SK-N-SH (cell line): ENCODE measurements at regions not wholly inside any gene's neighbourhood (a gene's known extent, or its start where the extent isn't known, plus 50 kb on each side); places are given as distances from the start of the nearest gene placed in this dataset.

Experiments used
- CTCF ChIA-PET: fragments of 300-600, 350-600 bp; formaldehyde crosslinking; extraction: SDS; loops from one replicate; lab custom pipeline; 2021; lab: Yijun Ruan, JAX
- POLR2A ChIA-PET: fragments of 350-600 bp; sonication (Branson Sonifier 250); formaldehyde crosslinking; extraction: SDS; loops from one replicate; lab custom pipeline; 2020; ENCODE audit warnings: antibody characterized with exemption, inconsistent platforms; lab: Yijun Ruan, JAX
- DNase-seq: peaks from one replicate; pipeline ENCODE4 v3.0.0; 2012
- H2AFZ ChIP-seq: fragments of 200-600 bp; sonication (generic); 2 replicates; pipeline ENCODE4 v1.8.1; 2016; ENCODE audit warnings: antibody characterized with exemption, mild to moderate bottlenecking, low read depth
- H3F3A ChIP-seq: fragments of 200-600 bp; sonication (generic); replicated peaks from 2 replicates; pipeline ENCODE3; 2016; ENCODE audit warnings: antibody characterized with exemption, mild to moderate bottlenecking; ENCODE audit not compliant: insufficient read depth
- H3K27ac ChIP-seq, 2 experiments: fragments of 200-500 bp in 1 of 2; fragments of 200-600 bp in 1 of 2; sonication (Bioruptor generic) in 1 of 2; sonication (generic), shearing (Covaris generic) in 1 of 2; 2 replicates each; pipeline versions ENCODE4 v1.5.1 to v1.6.1; 2014 to 2016; ENCODE audit warnings: low read depth in 2 of 2, inconsistent platforms in 1 of 2, low read length in 1 of 2, mild to moderate bottlenecking in 1 of 2, mixed read lengths in 1 of 2
- H3K27me3 ChIP-seq: fragments of 200-600 bp; sonication (generic), shearing (Covaris generic); 2 replicates; pipeline ENCODE4 v1.6.1; 2016; ENCODE audit warnings: mixed run types; ENCODE audit not compliant: insufficient read depth
- H3K36me3 ChIP-seq, 2 experiments: fragments of 200-500 bp in 1 of 2; fragments of 200-600 bp in 1 of 2; sonication (Bioruptor generic) in 1 of 2; sonication (generic) in 1 of 2; replicated peaks in 1 of 2; 2 replicates each; pipeline versions ENCODE3 to v1.5.1; 2014 to 2016; ENCODE audit warnings: low read length in 1 of 2, mild to moderate bottlenecking in 1 of 2; ENCODE audit not compliant: insufficient read depth in 2 of 2, control insufficient read depth in 1 of 2
- H3K4me1 ChIP-seq, 2 experiments: fragments of 200-500 bp in 1 of 2; fragments of 200-600 bp in 1 of 2; sonication (Bioruptor generic) in 1 of 2; sonication (generic), shearing (Covaris generic) in 1 of 2; 2 replicates each; pipeline versions ENCODE4 v1.5.1 to v1.6.1; 2014 to 2016; ENCODE audit warnings: low read depth in 1 of 2, low read length in 1 of 2, mixed run types in 1 of 2; ENCODE audit not compliant: insufficient read depth in 2 of 2, control insufficient read depth in 1 of 2
- H3K4me2 ChIP-seq: fragments of 200-600 bp; sonication (generic), shearing (Covaris generic); 2 replicates; pipeline ENCODE4 v1.6.1; 2017; ENCODE audit warnings: mixed run types
- H3K4me3 ChIP-seq, 2 experiments: fragments of 200-500 bp in 1 of 2; fragments of 200-600 bp in 1 of 2; sonication (Bioruptor generic) in 1 of 2; sonication (generic), shearing (Covaris generic) in 1 of 2; 2 replicates each; pipeline versions ENCODE4 v1.5.1 to v1.8.1; 2014 to 2016; ENCODE audit warnings: low read depth in 2 of 2, inconsistent platforms in 1 of 2, low read length in 1 of 2, mild to moderate bottlenecking in 1 of 2, mixed read lengths in 1 of 2, moderate library complexity in 1 of 2
- H3K79me2 ChIP-seq: fragments of 200-600 bp; sonication (generic); 2 replicates; pipeline ENCODE4 v1.8.1; 2017; ENCODE audit warnings: mild to moderate bottlenecking; ENCODE audit not compliant: insufficient read depth
- H3K9ac ChIP-seq: fragments of 200-600 bp; sonication (generic); 2 replicates; pipeline ENCODE4 v1.6.1; 2017; ENCODE audit warnings: mixed run types
- H3K9me2 ChIP-seq: fragments of 200-600 bp; sonication (generic); 2 replicates; pipeline ENCODE4 v1.6.1; 2017; ENCODE audit warnings: mixed run types
- H3K9me3 ChIP-seq: fragments of 200-600 bp; sonication (generic); 2 replicates; pipeline ENCODE4 v1.6.1; 2017; ENCODE audit warnings: mixed run types, mild to moderate bottlenecking, moderate library complexity
- H4K20me1 ChIP-seq: fragments of 200-600 bp; sonication (generic); 2 replicates; pipeline ENCODE4 v1.6.1; 2017; ENCODE audit warnings: mild to moderate bottlenecking, mixed run types; ENCODE audit not compliant: insufficient read depth
- EP300 ChIP-seq, 2 experiments: IDR thresholded peaks; 2 replicates each; pipeline versions ENCODE4 v1.4.0 to v1.6.1; 2012; ENCODE audit warnings: borderline replicate concordance in 1 of 2, low read depth in 1 of 2, low read length in 1 of 2
- FOSL2 ChIP-seq: IDR thresholded peaks from 2 replicates; pipeline ENCODE4 v1.4.0; 2012; ENCODE audit warnings: low read depth, mild to moderate bottlenecking, moderate library complexity, borderline replicate concordance
- FOXJ3 ChIP-seq: sonication (generic); formaldehyde crosslinking; IDR thresholded peaks from 2 replicates; pipeline ENCODE4 v1.5.1; 2020; ENCODE audit warnings: mild to moderate bottlenecking, missing genetic modification reagents
- GATA2 ChIP-seq: sonication (generic); formaldehyde crosslinking; IDR thresholded peaks from 2 replicates; pipeline ENCODE4 v1.5.0; 2020; ENCODE audit warnings: mild to moderate bottlenecking, missing genetic modification reagents
- NFIC ChIP-seq: IDR thresholded peaks from 2 replicates; pipeline ENCODE4 v1.4.0; 2012; ENCODE audit warnings: borderline replicate concordance
- NRF1 ChIP-seq: IDR thresholded peaks from 2 replicates; pipeline ENCODE4 v1.6.1; 2012; ENCODE audit warnings: low read depth, mild to moderate bottlenecking, low read length
- REST ChIP-seq: IDR thresholded peaks from 2 replicates; pipeline ENCODE4 v1.6.1; 2012; ENCODE audit warnings: mild to moderate bottlenecking, low read depth, low read length, moderate library complexity
- SIN3A ChIP-seq: IDR thresholded peaks from 2 replicates; pipeline ENCODE4 v1.6.1; 2012; ENCODE audit warnings: low read depth, mild to moderate bottlenecking, low read length, moderate library complexity, borderline replicate concordance
- TEAD4 ChIP-seq: IDR thresholded peaks from 2 replicates; pipeline ENCODE4 v1.4.0; 2012; ENCODE audit warnings: mild to moderate bottlenecking, borderline replicate concordance; ENCODE audit not compliant: insufficient read depth
- WGBS: methylation state at CpG from one replicate; pipeline ENCODE4 v1.1.6; 2017; ENCODE audit warnings: low lambda C conversion rate; 5-methylcytosine and 5-hydroxymethylcytosine counted together
- TF ChIP-seq, protein P1 (sequence below): fragments of 150-350 bp; IDR thresholded peaks from 2 replicates; pipeline ENCODE4 v1.6.1; 2016; ENCODE audit warnings: mild to moderate bottlenecking, low read depth, low read length

- WGBS, result 25% methylated on average over 5 of the region's 5 CpGs
- H3K4me2 ChIP-seq, result no peak overlapping the region
- H3K27me3 ChIP-seq, result no peaks in the 10 kb centered on the region
- H3F3A ChIP-seq, result no peaks in the 10 kb centered on the region
- no peaks in the 10 kb centered on the region for H4K20me1 ChIP-seq
- H3K36me3 ChIP-seq, result no peaks in the 10 kb centered on the region
- ChIA-PET CTCF (interaction anchor here (1.2 kb wide), 1 partner anchor 10 kb away, joined by 3 read pairs; no protein-coding TSS in a partner anchor), POLR2A (no interaction called here)
- DNase-seq, result no peak
- peaks cover 0 to 27% of the 10 kb centered on the region in 2 experiments; a peak in 1 of 4 replicates for H3K4me1 ChIP-seq
- no peaks in the 10 kb centered on the region for H3K9me3 ChIP-seq
- H2AFZ ChIP-seq, result no peak overlapping the region
- H3K4me3 ChIP-seq, result no peak overlapping the region
- no peaks in the 10 kb centered on the region for H3K79me2 ChIP-seq
- no peak overlapping the region for H3K9ac ChIP-seq
- no peaks in the 10 kb centered on the region for H3K9me2 ChIP-seq
- TF ChIP-seq, protein P1, sequence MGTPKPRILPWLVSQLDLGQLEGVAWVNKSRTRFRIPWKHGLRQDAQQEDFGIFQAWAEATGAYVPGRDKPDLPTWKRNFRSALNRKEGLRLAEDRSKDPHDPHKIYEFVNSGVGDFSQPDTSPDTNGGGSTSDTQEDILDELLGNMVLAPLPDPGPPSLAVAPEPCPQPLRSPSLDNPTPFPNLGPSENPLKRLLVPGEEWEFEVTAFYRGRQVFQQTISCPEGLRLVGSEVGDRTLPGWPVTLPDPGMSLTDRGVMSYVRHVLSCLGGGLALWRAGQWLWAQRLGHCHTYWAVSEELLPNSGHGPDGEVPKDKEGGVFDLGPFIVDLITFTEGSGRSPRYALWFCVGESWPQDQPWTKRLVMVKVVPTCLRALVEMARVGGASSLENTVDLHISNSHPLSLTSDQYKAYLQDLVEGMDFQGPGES, result no peak
- TF ChIP-seq NFIC, result no peak
- H3K27ac ChIP-seq, result no peak overlapping the region
Observed at GRCh38 chr2:15767679-15768078, 172.7 kb upstream of the MYCN start.

DNA sequence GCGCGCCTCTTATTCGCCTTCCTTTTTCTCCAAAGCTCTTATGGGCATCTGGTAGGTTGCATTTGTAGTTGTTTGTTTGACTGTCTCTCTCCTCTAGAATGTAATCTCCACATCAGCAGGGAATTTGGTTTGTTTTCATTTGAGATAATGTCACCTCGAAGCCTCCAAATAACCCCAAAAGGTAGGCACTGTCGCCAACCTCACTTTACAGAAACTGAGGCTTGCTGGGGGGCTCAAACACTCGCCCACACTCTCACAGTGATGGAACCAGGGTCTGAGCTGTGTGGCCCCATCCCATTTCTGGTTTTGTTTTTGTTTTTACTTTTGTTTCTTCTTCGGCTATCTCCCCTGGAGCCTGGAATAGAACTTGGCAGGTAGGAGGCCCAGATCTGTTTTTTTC, 172.2 kb upstream of the MYCN start:
- Histone ChIP-seq H3K4me3 (no peak overlapping the region), H3K4me1 (peaks cover 0 to 27% of the 10 kb centered on the region in 2 experiments; a peak in 1 of 4 replicates), H3K27ac (no peak overlapping the region), H3K4me2 (no peak overlapping the region), H3K9me2 (no peaks in the 10 kb centered on the region), H3K9ac (no peak overlapping the region), H4K20me1 (no peaks in the 10 kb centered on the region), H3K9me3 (no peaks in the 10 kb centered on the region), H3K79me2 (no peaks in the 10 kb centered on the region), H2AFZ (no peak overlapping the region), H3F3A (no peaks in the 10 kb centered on the region), H3K36me3 (no peaks in the 10 kb centered on the region), H3K27me3 (no peaks in the 10 kb centered on the region)
- DNase-seq, result no peak
- no peak for TF ChIP-seq NRF1
- no peak for TF ChIP-seq GATA2 (CRISPR knock-in tag)
- TF ChIP-seq FOSL2, result no peak
- TF ChIP-seq, protein P1, result no peak
- TF ChIP-seq TEAD4, result no peak
- no peak for TF ChIP-seq REST
- TF ChIP-seq SIN3A, result no peak
- TF ChIP-seq EP300 (IDR thresholded peaks at IDR 0.05; ENCODE audit: borderline replicate concordance in 1 of 2, low read depth in 1 of 2, low read length in 1 of 2), result no peak
- no peak for TF ChIP-seq FOXJ3 (CRISPR knock-in tag)
- no peak for TF ChIP-seq NFIC
- ChIA-PET CTCF (interaction anchor here (1.2 kb wide), 1 partner anchor 10 kb away, joined by 3 read pairs; no protein-coding TSS in a partner anchor), POLR2A (no interaction called here)
- WGBS, result 51% methylated on average over 7 of the region's 7 CpGs
